GM10266 (cell line): ENCODE measurements at regions not wholly inside any gene's neighbourhood (a gene's known extent, or its start where the extent isn't known, plus 50 kb on each side); places are given as distances from the start of the nearest gene placed in this dataset.

Experiments
- DNase-seq: peaks from one replicate; pipeline ENCODE4 v3.0.0; 2012; ENCODE audit errors: extremely low spot score
- CTCF ChIP-seq: IDR thresholded peaks from 2 replicates; pipeline ENCODE4 v1.5.1; 2012; ENCODE audit warnings: mild to moderate bottlenecking, low read depth; ENCODE audit not compliant: control insufficient read depth, insufficient read depth; ENCODE audit errors: missing control alignments

GRCh38 chr2:195586062-195586714 is 70.8 kb upstream of the SLC39A10 start:
- no peak for DNase-seq
- TF ChIP-seq CTCF = no peak

GRCh38 chr2:195582188-195582587 is 74.8 kb upstream of the SLC39A10 start:
- no peak for DNase-seq
- TF ChIP-seq CTCF = no peak

DNA sequence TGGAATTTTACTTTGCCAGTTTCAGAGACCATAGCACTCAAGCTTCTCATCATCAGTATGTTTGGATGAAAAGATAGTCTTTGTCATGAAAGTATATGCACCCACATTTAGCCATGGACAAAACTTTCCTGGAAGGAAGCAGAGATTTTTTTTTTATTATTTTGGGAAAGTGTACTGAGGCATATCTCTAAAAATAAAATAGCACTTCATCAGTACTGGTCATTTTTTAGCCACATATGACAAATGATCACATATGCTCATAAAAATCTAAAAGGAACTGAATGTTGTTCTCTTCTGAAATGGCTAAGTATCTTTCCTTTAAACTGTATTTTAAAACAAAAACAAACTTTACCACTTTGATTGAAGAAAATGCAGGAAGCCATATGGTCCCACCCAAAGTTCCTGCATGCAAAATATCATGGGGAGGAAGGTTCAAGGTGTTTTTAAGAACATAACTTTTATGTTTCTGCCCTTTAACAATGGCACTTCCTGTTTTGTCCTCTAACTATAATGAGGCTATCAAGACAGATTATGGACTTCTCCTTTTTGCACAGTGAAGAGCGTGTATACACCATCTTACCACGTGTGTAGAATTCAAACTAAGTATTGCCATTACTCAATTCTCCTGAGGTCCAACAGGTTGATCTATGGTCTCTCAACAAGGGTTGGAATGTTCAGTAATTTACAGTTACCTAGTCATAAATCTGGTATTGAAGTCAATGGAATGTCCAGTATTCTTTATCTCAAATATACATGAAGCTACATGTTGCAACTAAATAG is 77.1 kb upstream of the SLC39A10 start:
- DNase-seq = no peak
- no peak for TF ChIP-seq CTCF

GRCh38 chr2:195575879-195576401 is 81.1 kb upstream of the SLC39A10 start:
- TF ChIP-seq CTCF = peak; percentile 49
- DNase-seq = peak; percentile 36

- TF ChIP-seq CTCF = no peak
- no peak for DNase-seq
Observed at GRCh38 chr2:195575016-195575415, 82.0 kb upstream of the SLC39A10 start.

DNA sequence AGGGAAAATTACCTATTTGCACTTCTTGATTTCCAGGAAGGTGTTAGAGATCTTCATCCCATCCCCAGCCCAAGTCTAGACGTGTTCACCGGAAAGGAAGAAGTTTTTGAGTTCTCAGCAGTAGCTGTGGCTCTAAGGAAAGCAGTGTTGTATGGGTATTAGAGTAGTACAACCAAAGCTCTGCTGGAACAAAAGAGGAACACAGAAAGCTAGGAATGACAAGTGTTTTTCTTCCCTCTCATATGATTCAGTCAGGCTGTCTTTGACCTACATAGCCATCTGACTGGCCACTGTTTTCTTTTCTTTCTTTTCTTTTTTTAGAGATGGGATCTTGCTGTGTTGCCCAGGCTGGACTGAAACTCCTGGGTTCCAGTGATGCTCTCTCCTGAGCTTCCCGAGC is 82.7 kb upstream of the SLC39A10 start:
- no peak for DNase-seq
- TF ChIP-seq CTCF = no peak
